ENCODE measurements at regions not wholly inside any gene's neighbourhood (a gene's known extent, or its start where the extent isn't known, plus 50 kb on each side); places are given as distances from the start of the nearest gene placed in this dataset.
A peak's percentile ranks its signal among the peaks of the same experiment; 100 is the strongest.
"Not testable (repeated sequence)": the region's sequence is repeated elsewhere in the genome, so short reads cannot be mapped to it uniquely, and the experiment has no call there.

GRCh38 chr2:185381631-185382030 is 357.0 kb upstream of the FSIP2 start:
- no peak for DNase-seq (ENCODE audit: low read depth in 2 of 2)

DNA sequence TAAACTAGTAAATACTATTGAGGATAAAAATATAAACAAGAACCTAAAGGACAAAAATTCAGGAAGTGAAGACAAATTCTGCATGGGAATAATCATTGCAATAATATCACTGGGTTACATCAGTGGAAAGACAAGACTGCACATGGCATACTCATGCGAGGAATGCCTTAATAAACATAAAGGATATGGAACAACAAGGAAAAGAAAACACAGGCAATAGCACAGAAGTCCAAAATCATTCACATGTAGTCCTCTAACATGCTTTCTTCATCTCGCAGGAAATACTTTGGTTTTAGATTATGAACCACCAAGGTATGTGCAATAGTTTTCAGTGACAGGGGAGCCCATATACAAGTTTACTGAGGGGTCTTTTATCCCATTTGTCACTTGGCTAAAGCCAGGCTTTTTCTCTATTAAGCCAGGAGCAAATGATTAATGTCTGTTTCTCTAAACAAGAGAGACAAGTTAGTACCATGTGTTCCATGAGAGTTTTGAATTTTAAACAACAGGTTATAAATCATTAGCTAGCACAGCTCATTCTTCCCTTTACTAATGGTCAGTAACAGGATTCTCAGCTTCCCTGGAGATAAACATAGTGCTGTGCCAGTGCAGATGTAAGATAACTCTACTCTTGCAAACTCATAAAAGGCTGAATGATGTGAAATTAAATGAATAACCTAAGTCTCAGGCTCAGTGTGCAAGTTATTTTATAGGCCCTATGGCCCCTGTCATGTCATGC is 353.6 kb upstream of the FSIP2 start:
- DNase-seq (ENCODE audit: low read depth in 2 of 2): no peak

DNA sequence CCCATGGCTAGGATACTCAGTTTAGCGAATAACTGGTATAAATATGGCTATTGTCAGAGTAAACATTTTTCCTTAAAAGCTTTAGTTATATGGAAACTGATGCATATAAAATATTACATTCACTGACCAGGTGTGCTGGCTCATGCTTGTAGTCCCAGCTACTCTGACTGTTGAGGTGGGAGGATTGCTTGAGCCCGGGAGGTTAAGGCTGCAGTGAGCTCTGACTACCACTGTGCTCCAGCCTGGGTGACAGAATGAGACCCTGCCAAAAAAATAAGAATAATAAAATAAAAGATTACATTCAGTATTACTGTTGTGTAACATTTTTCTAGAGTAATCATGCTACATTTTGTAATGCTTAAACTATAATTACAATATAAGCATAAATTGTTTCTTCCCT is 350.4 kb upstream of the FSIP2 start:
- no peak for DNase-seq (ENCODE audit: low read depth in 2 of 2)

DNA sequence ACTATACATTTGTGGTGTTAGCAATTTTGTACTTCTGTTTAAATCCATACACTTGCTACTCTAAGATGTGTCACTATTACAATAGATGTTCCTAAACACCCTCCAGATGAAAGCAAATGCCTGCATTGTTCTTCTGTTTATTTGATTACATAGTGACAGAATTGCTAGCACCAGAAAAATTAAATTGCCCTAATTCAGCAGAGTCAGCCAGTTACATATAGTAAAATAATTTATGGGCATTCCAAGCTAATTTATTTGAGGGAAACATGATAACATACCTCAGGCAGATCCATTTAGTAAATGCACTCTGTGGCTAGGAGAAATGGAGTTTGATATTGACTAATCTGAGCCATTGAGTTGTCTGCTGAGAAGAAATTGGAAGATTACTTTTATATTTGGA is 347.1 kb upstream of the FSIP2 start:
- no peak for DNase-seq (ENCODE audit: low read depth in 2 of 2)

DNA sequence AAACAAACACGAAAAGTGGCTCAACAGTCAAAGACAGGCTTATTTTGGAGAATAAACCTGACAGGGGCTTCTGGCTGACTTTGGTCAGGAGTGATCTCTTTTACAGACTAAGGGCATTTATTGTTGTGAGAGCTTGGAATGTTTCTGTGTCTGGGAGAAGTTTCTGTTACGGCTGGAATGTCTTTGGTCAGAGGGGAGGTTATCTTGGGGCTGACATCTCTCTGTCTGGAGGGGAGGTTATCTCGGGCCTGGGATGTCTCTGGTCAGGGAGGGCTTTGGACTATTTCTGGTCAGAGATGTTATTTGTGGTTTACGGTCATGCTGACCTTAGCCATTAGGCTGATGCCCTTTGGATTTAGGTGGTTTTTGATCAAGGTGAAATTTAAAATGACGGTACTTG is 345.5 kb upstream of the FSIP2 start:
- DNase-seq (ENCODE audit: low read depth in 2 of 2): no peak

DNA sequence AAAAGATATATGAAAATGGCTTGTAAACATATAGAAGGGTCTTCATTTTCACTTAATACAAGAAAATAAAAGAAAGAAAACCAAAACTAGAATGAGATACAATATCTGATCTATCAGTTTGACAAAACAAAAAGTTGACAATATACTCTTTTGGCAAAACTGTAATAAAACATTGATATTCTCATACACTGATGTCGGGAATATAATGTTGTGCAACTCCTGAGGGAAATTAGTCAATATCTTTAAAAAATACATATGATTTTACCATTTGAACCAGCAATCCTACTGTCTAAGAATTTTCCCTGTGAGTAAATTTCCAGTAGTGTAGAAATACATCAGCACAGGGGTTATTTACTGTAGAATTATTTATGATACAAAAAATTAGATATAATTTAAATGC is 336.1 kb upstream of the FSIP2 start:
- no peak for DNase-seq (ENCODE audit: low read depth in 2 of 2)

- no peak for DNase-seq (ENCODE audit: low read depth in 2 of 2)
Observed at GRCh38 chr2:185404578-185404977, 334.0 kb upstream of the FSIP2 start.

- DNase-seq (ENCODE audit: low read depth in 2 of 2): no peak
Observed at GRCh38 chr2:185417111-185417510, 321.5 kb upstream of the FSIP2 start.

DNA sequence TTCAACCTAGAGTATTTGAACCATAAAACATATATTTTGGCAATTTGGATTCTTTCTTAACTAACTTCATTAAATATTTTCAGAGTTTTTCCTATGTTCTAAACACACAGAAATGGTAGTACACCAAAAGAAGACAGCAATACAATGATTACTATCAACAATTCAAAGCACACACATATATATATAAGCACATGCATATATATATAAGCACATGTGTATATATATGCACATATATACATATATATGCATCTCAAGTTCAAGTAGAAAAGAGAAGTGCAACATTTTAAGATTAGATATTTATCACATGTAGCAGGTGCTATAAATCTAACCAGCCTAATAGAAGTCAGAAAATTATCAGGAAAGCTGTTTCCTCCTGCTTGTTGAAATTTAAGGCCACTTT is 320.9 kb upstream of the FSIP2 start:
- no peak for DNase-seq (ENCODE audit: low read depth in 2 of 2)

DNA sequence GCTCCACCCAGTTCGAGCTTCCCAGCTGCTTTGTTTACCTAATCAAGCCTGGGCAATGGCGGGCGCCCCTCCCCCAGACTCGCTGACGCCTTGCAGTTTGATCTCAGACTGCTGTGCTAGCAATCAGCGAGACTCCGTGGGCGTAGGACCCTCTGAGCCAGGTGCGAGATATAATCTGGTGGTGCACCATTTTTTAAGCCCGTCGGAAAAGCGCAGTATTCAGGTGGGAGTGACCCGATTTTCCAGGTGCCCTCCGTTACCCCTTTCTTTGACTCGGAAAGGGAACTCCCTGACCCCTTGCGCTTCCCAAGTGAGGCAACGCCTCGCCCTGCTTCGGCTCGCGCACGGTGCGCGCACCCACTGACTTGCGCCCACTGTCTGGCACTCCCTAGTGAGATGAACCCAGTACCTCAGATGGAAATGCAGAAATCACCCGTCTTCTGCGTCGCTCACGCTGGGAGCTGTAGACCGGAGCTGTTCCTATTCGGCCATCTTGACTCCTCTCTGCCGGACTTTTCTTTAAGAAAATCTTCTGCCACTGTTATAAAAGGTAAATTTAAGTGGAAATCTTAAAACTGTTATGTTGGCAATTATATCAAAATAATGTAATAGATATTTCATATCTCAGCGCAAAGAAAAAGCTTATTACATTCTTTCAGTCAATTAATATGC is 313.5 kb upstream of the FSIP2 start:
- DNase-seq (ENCODE audit: low read depth in 2 of 2): not testable (repeated sequence)

DNA sequence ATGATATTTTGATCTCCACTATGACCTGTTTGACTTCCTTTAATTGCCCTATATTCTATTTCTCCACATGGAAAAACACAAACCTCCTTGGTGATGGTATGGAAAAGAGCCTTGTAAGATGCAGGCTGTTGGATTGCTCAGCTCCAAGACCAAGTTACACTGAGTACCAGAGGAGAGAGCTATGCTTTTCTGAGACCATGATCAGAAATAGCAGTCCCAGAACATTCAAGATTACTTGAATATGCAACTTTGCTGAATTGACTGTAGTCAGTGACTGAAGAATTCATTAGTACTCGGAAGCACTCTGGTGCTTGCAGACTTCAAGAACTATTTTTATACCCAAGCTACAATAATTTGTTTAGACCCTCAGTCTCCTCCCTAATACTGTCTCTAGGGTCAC is 310.6 kb upstream of the FSIP2 start:
- no peak for DNase-seq (ENCODE audit: low read depth in 2 of 2)

DNA sequence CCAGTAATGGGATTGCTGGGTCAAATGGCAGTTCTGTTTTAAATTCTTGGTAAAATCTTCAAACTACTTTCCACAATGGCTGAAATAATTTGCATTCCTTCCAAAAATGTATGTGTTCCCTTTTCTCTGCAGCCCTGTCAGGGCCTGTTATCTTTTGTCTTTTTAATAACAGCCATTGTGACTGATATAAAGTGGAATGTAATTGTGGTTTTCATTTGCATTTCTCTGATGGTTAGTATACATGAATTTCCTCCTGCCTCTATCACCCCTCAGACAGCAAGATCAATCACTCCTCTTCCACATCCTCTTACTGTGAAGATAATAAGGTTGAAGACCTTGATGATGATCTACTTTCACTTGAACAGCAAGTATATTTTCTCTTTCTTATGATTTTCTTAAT is 304.8 kb upstream of the FSIP2 start:
- DNase-seq (ENCODE audit: low read depth in 2 of 2): peak; percentile 29 to 46

DNA sequence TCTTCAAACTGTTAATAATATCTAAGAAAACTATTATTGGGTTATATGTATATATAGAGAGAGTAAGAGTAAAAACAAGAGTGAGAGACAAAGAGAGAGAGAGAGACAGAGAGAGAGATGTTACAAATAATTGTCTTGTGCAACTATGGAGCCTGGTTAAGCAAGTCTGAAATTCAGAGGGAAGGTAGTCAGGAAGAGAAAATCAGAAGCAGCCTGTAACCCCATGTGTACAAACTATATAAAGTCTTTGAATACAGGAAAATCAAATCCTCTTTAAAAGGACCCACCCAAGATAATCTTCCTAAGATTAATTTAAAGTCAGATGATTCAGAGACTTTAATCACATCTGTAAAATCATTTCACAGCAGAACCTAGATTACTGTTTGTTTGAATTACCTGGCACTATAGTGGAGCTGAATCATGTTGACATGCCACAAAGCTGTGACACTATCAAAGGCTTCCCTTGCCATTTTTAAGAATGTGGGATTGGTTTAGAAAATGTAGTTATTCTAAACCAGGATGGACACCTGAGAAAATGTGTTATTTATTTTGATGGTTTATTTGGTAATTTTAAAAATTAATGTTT is 301.7 kb upstream of the FSIP2 start:
- no peak for DNase-seq (ENCODE audit: low read depth in 2 of 2)

DNA sequence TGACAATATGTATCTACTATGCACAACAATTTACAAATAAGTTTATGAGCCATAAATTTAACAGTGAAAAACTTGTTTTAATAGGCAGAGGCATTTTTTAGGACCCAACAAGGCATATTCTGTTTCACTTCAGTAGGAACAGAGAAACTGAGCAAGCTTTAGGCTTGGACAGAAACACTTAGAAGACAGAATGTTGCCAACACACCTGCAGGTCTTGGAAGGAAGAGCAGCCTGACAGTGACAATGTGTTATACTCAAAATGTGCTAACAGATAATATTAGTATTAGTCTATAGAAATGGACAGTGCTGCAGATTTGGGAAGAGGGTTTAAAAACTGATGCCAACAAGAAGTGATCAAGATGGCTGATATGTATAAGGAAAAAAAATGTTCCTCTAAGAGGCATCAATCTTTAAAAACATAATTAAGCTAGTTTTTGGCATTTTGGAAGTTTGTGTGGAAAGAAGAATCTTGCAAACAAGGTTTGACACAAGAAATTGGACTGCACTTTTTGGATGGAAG is 297.1 kb upstream of the FSIP2 start:
- no peak for DNase-seq (ENCODE audit: low read depth in 2 of 2)

DNA sequence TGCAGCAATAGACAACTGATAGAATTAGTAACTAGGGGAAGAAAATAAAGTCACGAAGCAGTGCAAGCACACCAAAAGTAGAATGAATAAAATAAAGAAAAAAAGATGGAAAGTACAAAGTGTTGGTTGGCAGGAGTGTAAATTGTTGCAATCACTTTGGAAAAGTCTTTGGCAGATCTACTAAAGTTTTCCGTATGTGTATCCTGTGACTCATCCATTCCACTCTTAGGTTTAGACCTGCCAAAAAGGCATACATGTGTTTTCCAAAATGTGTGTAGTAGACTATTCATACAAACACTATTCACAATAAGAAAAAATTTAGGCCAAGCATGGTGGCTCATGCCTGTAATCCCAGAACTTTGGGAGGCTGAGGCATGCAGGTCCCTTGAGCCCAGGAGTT is 282.1 kb upstream of the FSIP2 start:
- peak; percentile 37 to 55 for DNase-seq (ENCODE audit: low read depth in 2 of 2)

GRCh38 chr2:185463481-185463880 is 275.1 kb upstream of the FSIP2 start:
- no peak for DNase-seq (ENCODE audit: low read depth in 2 of 2)

DNA sequence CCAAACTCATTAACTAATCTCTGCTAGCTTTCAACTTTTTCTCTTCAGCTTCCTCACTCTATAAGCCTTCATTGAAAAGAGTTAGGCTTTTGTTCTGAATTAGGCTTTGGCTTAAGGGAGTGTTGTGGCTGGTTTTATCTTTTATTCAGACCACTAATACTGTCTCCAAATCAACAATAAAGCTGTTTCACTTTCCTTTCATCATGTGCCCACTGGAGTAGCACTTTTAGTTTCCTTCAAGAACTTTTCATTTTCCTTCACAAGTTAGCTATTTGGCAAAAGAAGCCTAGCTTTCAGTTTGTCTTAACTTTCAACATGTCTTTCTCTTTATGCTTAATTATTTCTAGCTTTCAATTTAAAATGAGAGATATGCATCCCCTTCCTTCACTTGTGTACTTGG is 271.7 kb upstream of the FSIP2 start:
- no peak for DNase-seq (ENCODE audit: low read depth in 2 of 2)

DNA sequence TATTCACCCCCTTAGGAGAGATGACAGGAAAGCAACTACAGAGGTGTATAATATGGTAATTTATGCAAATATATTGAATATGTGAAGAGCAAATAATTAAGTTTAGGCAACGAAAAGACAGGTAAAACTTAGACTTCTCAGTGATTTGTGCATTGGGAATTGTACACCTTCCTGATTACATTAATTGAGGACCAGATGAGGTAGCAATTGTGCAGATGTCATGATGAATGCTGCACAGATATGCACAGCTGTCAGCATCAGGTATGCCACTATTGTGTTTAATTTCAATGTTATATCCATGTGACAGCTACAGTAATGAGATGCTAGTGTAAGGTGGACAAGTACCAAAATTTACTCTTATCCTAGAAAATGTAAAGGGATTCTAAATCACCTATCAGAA is 267.2 kb upstream of the FSIP2 start:
- DNase-seq (ENCODE audit: low read depth in 2 of 2): no peak

DNA sequence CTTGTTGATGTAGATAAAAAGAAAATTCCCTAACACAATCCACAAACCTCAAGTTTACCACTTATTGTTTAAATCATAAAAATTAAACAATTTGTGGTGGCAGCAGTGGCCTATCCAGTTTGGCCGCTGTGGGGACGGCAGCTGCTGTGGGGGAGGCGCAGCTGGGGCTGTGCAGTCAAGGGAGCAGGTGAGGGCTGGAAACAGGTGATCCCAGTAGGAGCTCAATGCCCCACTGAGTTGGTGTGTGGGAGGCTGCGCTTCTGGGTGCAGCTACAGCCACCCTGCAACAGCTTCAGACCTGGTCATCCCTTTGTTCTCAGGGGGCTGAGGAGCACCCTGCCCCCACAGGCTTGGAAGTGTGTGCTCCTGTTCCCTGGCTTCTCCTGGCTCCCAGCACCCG is 266.0 kb upstream of the FSIP2 start:
- no peak for DNase-seq (ENCODE audit: low read depth in 2 of 2)

GRCh38 chr2:185473838-185474237 is 264.8 kb upstream of the FSIP2 start:
- no peak for DNase-seq (ENCODE audit: low read depth in 2 of 2)

- no peak for DNase-seq (ENCODE audit: low read depth in 2 of 2)
Observed at GRCh38 chr2:185475914-185476313, 262.7 kb upstream of the FSIP2 start.

DNA sequence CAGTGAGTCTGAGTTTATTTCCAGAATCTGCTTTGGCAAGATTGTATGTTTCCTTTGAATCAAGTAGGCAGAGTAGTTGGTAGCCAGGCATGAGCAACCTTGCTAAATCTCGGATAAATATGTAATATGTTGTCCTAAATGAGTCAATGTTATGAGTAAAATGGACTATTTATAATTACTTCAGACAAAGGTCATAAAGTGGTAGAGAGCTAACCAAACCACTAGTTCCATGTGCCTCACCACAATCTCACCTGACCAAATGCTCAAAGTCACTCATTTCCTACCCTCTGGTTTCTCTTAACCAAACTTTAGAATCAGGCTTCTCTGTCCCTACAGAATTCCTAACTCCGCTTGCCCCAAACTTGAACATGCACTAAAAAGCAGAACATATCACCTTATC is 261.2 kb upstream of the FSIP2 start:
- DNase-seq (ENCODE audit: low read depth in 2 of 2): no peak

DNA sequence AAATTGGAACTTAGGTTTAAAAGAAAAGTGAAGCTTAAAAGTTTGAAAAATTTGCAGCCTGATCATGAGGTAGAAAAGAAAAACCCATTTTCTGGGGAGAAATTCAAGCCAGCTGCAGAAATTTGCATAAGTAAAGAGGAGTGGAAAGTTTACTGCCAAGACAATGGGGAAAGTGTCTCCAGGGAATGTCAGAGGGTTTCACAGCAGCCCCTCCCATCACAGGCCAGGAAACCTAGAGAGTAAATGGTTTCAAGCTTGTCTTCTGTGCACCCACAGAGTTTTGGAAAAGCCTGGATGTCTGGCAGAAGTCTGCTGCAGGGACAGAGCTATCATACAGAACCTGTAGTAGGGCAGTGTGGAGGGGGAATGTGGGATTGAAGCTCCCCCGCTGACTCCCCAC is 254.0 kb upstream of the FSIP2 start:
- DNase-seq (ENCODE audit: low read depth in 2 of 2): no peak
